PFSK-1 (cell line): ENCODE measurements at regions not wholly inside any gene's neighbourhood (a gene's known extent, or its start where the extent isn't known, plus 50 kb on each side); places are given as distances from the start of the nearest gene placed in this dataset.

Experiments
- POLR2AphosphoS5 ChIP-seq: IDR thresholded peaks from 2 replicates; pipeline ENCODE4 v1.6.1; 2012; ENCODE audit warnings: low read depth, mild to moderate bottlenecking, control low read depth, low read length, moderate library complexity
- SIN3A ChIP-seq: IDR thresholded peaks from 2 replicates; pipeline ENCODE4 v1.6.1; 2012; ENCODE audit warnings: mild to moderate bottlenecking, low read length, moderate library complexity, borderline replicate concordance; ENCODE audit not compliant: insufficient read depth
- TAF1 ChIP-seq: IDR thresholded peaks from 2 replicates; pipeline ENCODE4 v1.6.1; 2012; ENCODE audit warnings: low read length, control low read depth, borderline replicate concordance; ENCODE audit not compliant: insufficient read depth
- TF ChIP-seq, protein P1 (sequence below), 2 experiments: IDR thresholded peaks; 2 replicates each; pipeline versions ENCODE4 v1.6.1 to v1.8.0; 2011 to 2012; ENCODE audit warnings: low read depth in 2 of 2, low read length in 2 of 2, control low read depth in 1 of 2, inconsistent platforms in 1 of 2, mild to moderate bottlenecking in 1 of 2, moderate library complexity in 1 of 2; ENCODE audit not compliant: insufficient read depth in 1 of 2

DNA sequence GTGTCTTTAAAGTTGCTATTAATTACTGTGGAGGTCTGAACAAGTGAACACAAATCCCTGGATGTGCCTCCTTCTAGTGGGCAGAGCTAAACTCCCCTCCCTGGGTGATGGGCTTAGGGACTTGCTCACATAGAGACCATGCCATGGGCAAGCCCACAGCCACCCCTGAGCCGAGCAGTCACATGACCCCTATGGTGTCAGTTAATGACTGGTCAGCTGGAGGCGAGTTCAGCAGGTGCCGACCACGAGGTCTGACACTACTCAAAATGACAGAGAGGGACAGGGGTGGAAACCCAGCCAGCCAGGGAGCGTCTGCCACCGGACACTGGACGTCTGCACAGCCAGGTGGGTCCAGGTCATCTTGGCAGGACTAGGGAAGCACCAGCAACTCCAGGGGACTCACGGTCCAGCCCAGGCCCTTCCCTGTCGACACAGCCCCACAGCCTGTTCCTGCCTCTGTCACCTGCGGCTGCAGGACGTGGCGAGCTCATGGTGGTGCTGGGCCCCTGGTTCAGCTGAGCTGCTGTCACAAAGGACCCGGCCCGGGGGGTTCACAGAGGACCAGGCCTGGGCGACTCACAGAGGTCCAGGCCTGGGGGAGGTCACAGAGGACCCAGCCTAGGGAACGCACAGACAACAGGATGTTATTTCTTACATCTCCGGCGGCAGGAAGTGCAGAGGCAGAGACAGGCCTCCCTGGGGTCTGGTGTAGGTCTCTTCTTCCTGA is 135.0 kb downstream of the BRD1 start:
- TF ChIP-seq, protein P1, sequence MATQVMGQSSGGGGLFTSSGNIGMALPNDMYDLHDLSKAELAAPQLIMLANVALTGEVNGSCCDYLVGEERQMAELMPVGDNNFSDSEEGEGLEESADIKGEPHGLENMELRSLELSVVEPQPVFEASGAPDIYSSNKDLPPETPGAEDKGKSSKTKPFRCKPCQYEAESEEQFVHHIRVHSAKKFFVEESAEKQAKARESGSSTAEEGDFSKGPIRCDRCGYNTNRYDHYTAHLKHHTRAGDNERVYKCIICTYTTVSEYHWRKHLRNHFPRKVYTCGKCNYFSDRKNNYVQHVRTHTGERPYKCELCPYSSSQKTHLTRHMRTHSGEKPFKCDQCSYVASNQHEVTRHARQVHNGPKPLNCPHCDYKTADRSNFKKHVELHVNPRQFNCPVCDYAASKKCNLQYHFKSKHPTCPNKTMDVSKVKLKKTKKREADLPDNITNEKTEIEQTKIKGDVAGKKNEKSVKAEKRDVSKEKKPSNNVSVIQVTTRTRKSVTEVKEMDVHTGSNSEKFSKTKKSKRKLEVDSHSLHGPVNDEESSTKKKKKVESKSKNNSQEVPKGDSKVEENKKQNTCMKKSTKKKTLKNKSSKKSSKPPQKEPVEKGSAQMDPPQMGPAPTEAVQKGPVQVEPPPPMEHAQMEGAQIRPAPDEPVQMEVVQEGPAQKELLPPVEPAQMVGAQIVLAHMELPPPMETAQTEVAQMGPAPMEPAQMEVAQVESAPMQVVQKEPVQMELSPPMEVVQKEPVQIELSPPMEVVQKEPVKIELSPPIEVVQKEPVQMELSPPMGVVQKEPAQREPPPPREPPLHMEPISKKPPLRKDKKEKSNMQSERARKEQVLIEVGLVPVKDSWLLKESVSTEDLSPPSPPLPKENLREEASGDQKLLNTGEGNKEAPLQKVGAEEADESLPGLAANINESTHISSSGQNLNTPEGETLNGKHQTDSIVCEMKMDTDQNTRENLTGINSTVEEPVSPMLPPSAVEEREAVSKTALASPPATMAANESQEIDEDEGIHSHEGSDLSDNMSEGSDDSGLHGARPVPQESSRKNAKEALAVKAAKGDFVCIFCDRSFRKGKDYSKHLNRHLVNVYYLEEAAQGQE (IDR thresholded peaks at IDR 0.05; ENCODE audit: insufficient read depth in 1 of 2, low read depth in 2 of 2, low read length in 2 of 2), result no peak
- TF ChIP-seq SIN3A, result no peak
- no peak for TF ChIP-seq POLR2AphosphoS5
- no peak for TF ChIP-seq TAF1
